ENCODE measurements at regions not wholly inside any gene's neighbourhood (a gene's known extent, or its start where the extent isn't known, plus 50 kb on each side); places are given as distances from the start of the nearest gene placed in this dataset.

DNA sequence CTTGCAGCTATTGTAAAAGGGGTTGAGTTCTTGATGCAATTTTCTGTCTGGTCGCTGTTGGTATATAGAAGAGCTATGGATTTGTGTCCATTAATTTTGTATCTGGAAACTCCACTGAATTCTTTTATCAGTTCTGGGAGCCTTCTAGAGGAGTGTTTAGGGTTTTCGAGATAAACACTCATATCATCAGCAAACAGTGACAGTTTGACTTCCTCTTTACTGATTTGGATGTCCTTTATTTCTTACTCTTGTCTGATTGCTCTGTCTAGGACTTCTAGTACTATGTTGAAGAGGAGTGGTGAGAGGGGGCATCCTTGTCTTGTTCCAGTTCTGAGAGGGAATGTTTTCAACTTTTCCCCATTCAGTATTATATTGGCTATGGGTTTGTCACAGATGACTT, 120.8 kb upstream of the SSTR4 start:
- H3K4me3 ChIP-seq (ENCODE audit: low read depth, low read length), result no peak overlapping the region
- TF ChIP-seq, protein P1, sequence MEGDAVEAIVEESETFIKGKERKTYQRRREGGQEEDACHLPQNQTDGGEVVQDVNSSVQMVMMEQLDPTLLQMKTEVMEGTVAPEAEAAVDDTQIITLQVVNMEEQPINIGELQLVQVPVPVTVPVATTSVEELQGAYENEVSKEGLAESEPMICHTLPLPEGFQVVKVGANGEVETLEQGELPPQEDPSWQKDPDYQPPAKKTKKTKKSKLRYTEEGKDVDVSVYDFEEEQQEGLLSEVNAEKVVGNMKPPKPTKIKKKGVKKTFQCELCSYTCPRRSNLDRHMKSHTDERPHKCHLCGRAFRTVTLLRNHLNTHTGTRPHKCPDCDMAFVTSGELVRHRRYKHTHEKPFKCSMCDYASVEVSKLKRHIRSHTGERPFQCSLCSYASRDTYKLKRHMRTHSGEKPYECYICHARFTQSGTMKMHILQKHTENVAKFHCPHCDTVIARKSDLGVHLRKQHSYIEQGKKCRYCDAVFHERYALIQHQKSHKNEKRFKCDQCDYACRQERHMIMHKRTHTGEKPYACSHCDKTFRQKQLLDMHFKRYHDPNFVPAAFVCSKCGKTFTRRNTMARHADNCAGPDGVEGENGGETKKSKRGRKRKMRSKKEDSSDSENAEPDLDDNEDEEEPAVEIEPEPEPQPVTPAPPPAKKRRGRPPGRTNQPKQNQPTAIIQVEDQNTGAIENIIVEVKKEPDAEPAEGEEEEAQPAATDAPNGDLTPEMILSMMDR (IDR thresholded peaks at IDR 0.05; ENCODE audit: borderline replicate concordance, insufficient read depth, low read depth, low read length), result no peak

- H3K4me3 ChIP-seq (ENCODE audit: low read depth, low read length), result no peak overlapping the region
- TF ChIP-seq, protein P1 (IDR thresholded peaks at IDR 0.05; ENCODE audit: borderline replicate concordance, insufficient read depth, low read depth, low read length), result no peak
Observed at GRCh38 chr20:22915512-22915911, 119.6 kb upstream of the SSTR4 start.

GRCh38 chr20:22916021-22916842, 118.9 kb upstream of the SSTR4 start:
- TF ChIP-seq, protein P1 (IDR thresholded peaks at IDR 0.05; ENCODE audit: borderline replicate concordance, insufficient read depth, low read depth, low read length), result no peak

DNA sequence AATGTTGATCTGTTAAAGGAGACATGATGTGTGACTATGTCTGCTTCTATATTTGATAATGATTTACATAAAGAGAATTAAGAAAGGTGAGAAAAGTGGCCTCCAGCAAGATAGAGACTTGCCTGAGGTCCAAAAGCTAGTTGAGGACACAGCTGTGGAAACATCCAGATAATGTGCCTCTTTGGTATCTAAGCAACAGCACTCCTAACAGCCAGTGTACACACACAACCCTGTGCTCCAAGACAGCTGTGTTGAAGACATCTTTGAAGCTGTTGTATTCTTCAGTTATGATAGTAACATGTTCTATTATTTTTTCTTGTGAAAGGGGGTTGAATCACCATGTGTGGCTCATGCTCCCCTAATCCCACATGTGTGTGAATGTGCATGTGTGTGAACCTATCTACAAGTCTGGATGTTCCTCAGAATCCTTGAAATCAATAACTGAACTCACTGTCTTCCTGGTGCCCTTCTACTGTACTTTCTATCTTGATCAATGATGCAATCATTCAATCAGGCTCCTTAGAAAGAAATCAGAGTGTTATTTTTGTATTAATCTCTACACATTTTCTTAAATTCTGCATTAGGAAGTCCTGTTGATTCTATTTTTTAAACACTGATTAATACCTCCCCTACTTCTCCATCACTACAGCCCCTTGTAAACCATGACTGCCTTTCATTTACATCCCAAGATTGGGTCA, 116.7 kb upstream of the SSTR4 start:
- TF ChIP-seq, protein P1 (IDR thresholded peaks at IDR 0.05; ENCODE audit: borderline replicate concordance, insufficient read depth, low read depth, low read length), result no peak
- no peak overlapping the region for H3K4me3 ChIP-seq (ENCODE audit: low read depth, low read length)

More at GRCh38 chr20:22916021-22916842, 118.9 kb upstream of the SSTR4 start:
- no peak overlapping the region for H3K4me3 ChIP-seq (ENCODE audit: low read depth, low read length)

- no peak overlapping the region for H3K4me3 ChIP-seq (ENCODE audit: low read depth, low read length)
- TF ChIP-seq, protein P1 (IDR thresholded peaks at IDR 0.05; ENCODE audit: borderline replicate concordance, insufficient read depth, low read depth, low read length), result no peak
Observed at GRCh38 chr20:22920898-22921297, 114.2 kb upstream of the SSTR4 start.

DNA sequence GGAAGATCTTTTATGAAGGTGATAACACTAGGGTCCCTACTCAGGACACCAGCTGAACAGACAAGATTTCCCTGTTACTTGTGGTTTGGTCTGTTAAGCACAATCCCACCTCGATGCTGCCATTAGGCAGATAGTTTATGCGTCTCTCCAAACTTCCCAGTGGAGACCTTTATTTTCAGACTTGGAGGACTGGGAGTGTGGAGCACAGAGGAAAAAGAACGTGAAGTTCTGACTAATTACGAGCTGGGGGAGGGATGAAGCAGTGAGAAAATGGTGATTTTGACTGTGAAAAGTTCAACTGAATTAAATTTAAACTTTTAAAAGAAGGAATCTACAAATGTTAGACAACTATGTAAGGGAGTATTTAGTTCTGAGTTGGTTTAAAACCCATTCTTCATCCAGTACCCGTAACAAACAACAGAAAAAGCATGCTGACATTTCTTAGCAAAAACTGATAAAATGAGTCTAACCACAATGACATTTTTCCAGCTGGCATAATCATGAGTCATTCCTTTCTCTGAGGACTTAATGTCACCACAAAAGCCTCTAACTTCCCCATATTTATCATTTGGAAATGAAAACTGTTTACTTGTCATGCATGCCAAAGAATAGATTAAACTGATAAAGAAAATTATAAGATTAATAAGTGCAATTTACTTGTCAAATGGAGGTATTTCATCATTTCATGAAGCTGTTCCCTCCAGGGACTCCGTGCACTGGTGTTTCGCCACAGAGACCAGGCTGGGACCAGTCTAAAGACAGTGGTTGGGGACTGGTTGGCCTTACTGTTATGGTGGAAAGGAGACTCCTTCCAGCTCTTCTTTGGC, 113.3 kb upstream of the SSTR4 start:
- no peak overlapping the region for H3K4me3 ChIP-seq (ENCODE audit: low read depth, low read length)
- TF ChIP-seq, protein P1 (IDR thresholded peaks at IDR 0.05; ENCODE audit: borderline replicate concordance, insufficient read depth, low read depth, low read length), result no peak

Measured in GM12875 (cell line).